Glutamatergic neuron (in vitro differentiated cells): ENCODE measurements at regions not wholly inside any gene's neighbourhood (a gene's known extent, or its start where the extent isn't known, plus 50 kb on each side); places are given as distances from the start of the nearest gene placed in this dataset.

Experiments used
- DNase-seq: peaks from one replicate; pipeline ENCODE4 v3.0.0; 2022
- H3K27ac Mint-ChIP-seq: one replicate; pipeline ENCODE4 v1.8.0; 2020; ENCODE audit warnings: mild to moderate bottlenecking, mixed read lengths, inconsistent platforms; ENCODE audit not compliant: unreplicated experiment
- H3K27me3 Mint-ChIP-seq: one replicate; pipeline ENCODE4 v1.8.0; 2020; ENCODE audit warnings: mild to moderate bottlenecking, moderate library complexity, mixed read lengths, inconsistent platforms; ENCODE audit not compliant: unreplicated experiment
- H3K36me3 Mint-ChIP-seq: one replicate; pipeline ENCODE4 v1.8.0; 2020; ENCODE audit warnings: mild to moderate bottlenecking, mixed read lengths, inconsistent platforms; ENCODE audit not compliant: unreplicated experiment
- H3K4me1 Mint-ChIP-seq: one replicate; pipeline ENCODE4 v1.8.0; 2020; ENCODE audit warnings: mild to moderate bottlenecking, low read depth, mixed read lengths, inconsistent platforms; ENCODE audit not compliant: unreplicated experiment
- H3K4me3 Mint-ChIP-seq: one replicate; pipeline ENCODE4 v1.8.0; 2020; ENCODE audit warnings: mild to moderate bottlenecking, mixed read lengths, inconsistent platforms; ENCODE audit not compliant: unreplicated experiment
- H3K9me3 Mint-ChIP-seq: one replicate; pipeline ENCODE4 v1.8.0; 2020; ENCODE audit warnings: mild to moderate bottlenecking, moderate library complexity, mixed read lengths, inconsistent platforms; ENCODE audit not compliant: unreplicated experiment
- CTCF ChIP-seq: fragments of 200-600 bp; sonication (generic); IDR thresholded peaks from one replicate; pipeline ENCODE4 v1.5.0; 2021; ENCODE audit not compliant: partially characterized antibody, unreplicated experiment

GRCh38 chr4:11106759-11107158, 321.9 kb downstream of the HS3ST1 start:
- H3K9me3 Mint-ChIP-seq, result no peaks in the 10 kb centered on the region
- no peaks in the 10 kb centered on the region for H3K36me3 Mint-ChIP-seq
- H3K27ac Mint-ChIP-seq, result no peak overlapping the region
- no peak for DNase-seq
- H3K27me3 Mint-ChIP-seq, result peaks cover 4% of the 10 kb centered on the region
- no peak for TF ChIP-seq CTCF
- H3K4me1 Mint-ChIP-seq, result peaks cover 12% of the 10 kb centered on the region
- no peak overlapping the region for H3K4me3 Mint-ChIP-seq

- Mint-ChIP-seq H3K36me3 (no peaks in the 10 kb centered on the region), H3K9me3 (no peaks in the 10 kb centered on the region), H3K4me3 (no peak overlapping the region), H3K27me3 (peaks cover 4% of the 10 kb centered on the region), H3K27ac (no peak overlapping the region), H3K4me1 (peaks cover 7% of the 10 kb centered on the region)
- TF ChIP-seq CTCF, result no peak
- DNase-seq, result no peak
Observed at GRCh38 chr4:11106190-11106589, 322.5 kb downstream of the HS3ST1 start.

- DNase-seq, result no peak
- Mint-ChIP-seq H3K4me1 (peaks cover 5% of the 10 kb centered on the region), H3K36me3 (no peaks in the 10 kb centered on the region), H3K27ac (no peak overlapping the region), H3K9me3 (no peaks in the 10 kb centered on the region), H3K4me3 (no peak overlapping the region), H3K27me3 (peaks cover 4% of the 10 kb centered on the region)
- no peak for TF ChIP-seq CTCF
Observed at GRCh38 chr4:11105715-11106114, 323.0 kb downstream of the HS3ST1 start.

DNA sequence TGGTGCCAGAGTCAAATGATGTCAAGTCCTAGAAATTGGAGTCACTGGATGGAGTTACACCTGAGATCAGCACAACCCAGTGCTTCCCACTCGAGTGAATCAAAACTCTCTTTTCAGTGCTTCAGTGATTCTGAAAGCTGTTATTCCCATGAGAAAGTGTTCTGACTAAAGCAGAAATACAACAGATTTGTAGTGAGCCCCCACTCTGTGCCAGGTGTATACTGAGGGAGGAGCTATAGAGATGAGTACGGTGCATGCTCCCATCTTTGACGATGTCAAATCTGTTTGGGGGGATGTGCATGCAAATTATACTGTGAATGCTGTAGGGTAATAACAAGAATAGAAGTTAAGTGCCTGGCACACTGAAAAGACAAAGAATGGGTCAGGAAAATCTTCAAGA, 330.2 kb downstream of the HS3ST1 start:
- Mint-ChIP-seq H3K4me1 (no peaks in the 10 kb centered on the region), H3K4me3 (no peak overlapping the region), H3K27me3 (peaks cover 2% of the 10 kb centered on the region), H3K36me3 (no peaks in the 10 kb centered on the region), H3K9me3 (no peaks in the 10 kb centered on the region), H3K27ac (no peak overlapping the region)
- no peak for TF ChIP-seq CTCF
- no peak for DNase-seq

DNA sequence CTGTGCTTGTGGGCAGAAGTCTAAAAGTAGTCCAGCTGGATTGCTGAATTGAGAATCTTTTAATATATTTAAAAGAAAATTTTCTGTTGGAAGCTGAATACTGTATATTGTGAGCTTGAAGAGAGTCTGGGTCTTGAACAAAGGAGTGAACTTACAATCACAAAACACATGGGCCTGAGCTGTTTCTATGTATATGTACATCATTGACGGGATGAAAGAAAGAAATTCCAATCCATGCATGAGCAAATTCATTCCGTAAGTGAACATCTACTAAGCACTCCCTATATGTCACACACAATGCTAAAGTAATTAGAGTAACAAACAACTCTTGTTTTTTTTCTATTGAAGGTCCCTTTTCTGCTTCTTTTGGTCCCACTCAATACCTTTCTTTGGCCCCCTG, 331.0 kb downstream of the HS3ST1 start:
- H3K27me3 Mint-ChIP-seq, result peaks cover 2% of the 10 kb centered on the region
- no peaks in the 10 kb centered on the region for H3K36me3 Mint-ChIP-seq
- no peak for TF ChIP-seq CTCF
- H3K9me3 Mint-ChIP-seq, result no peaks in the 10 kb centered on the region
- no peaks in the 10 kb centered on the region for H3K4me1 Mint-ChIP-seq
- no peak overlapping the region for H3K27ac Mint-ChIP-seq
- H3K4me3 Mint-ChIP-seq, result no peak overlapping the region
- no peak for DNase-seq
